Activated CD8-positive, alpha-beta T cell treated with anti-CD3 and anti-CD28 coated beads, Interleukin-2, amount 10 ng/mL, durations not matched to agents 7 days and 5 days (primary cell): ENCODE measurements at regions not wholly inside any gene's neighbourhood (a gene's known extent, or its start where the extent isn't known, plus 50 kb on each side); places are given as distances from the start of the nearest gene placed in this dataset.

Source experiments
- ATAC-seq: fragments of 150-1000 bp; cut with Tn5 transposase; one replicate; pipeline ENCODE4 v1.10.0; 2021; ENCODE audit warnings: moderate library complexity
- CTCF ChIA-PET: fragments of 350-600 bp; sonication (Branson Sonifier 250); formaldehyde crosslinking; loops from one replicate; lab custom pipeline; 2021; ENCODE audit warnings: antibody characterized with exemption; lab: Charles Lee
- POLR2A ChIA-PET: fragments of 350-600 bp; sonication (Branson Sonifier 250); formaldehyde crosslinking; loops from one replicate; lab custom pipeline; 2021; ENCODE audit warnings: antibody characterized with exemption; lab: Charles Lee
- DNase-seq: peaks from one replicate; pipeline ENCODE4 v3.0.0-alpha.2; 2020
- H3K27ac Mint-ChIP-seq: one replicate; pipeline ENCODE4 v1.8.0; 2021; ENCODE audit warnings: mild to moderate bottlenecking, mixed read lengths
- H3K27me3 Mint-ChIP-seq: one replicate; pipeline ENCODE4 v1.8.0; 2021; ENCODE audit warnings: low read depth, mixed read lengths
- H3K36me3 Mint-ChIP-seq: one replicate; pipeline ENCODE4 v1.8.0; 2021; ENCODE audit warnings: low read depth, mixed read lengths
- H3K4me1 Mint-ChIP-seq: one replicate; pipeline ENCODE4 v1.8.0; 2021; ENCODE audit warnings: low read depth, mixed read lengths
- H3K4me3 Mint-ChIP-seq: one replicate; pipeline ENCODE4 v1.8.0; 2021; ENCODE audit warnings: mild to moderate bottlenecking, mixed read lengths
- H3K9me3 Mint-ChIP-seq: one replicate; pipeline ENCODE4 v1.8.0; 2022; ENCODE audit warnings: mixed read lengths; ENCODE audit not compliant: insufficient read depth

GRCh38 chr12:17342381-17342961, 736.5 kb upstream of the LMO3 start:
- ATAC-seq = no peak
- no peaks in the 10 kb centered on the region for H3K4me1 Mint-ChIP-seq
- no peak overlapping the region for H3K4me3 Mint-ChIP-seq
- DNase-seq = no peak
- no peaks in the 10 kb centered on the region for H3K36me3 Mint-ChIP-seq
- peaks cover 16% of the 10 kb centered on the region for H3K9me3 Mint-ChIP-seq
- ChIA-PET POLR2A (no interaction called here), CTCF (no interaction called here)
- no peaks in the 10 kb centered on the region for H3K27me3 Mint-ChIP-seq
- no peak overlapping the region for H3K27ac Mint-ChIP-seq

- H3K27ac Mint-ChIP-seq = no peak overlapping the region
- H3K9me3 Mint-ChIP-seq = peaks cover 7% of the 10 kb centered on the region
- no peak for ATAC-seq
- H3K36me3 Mint-ChIP-seq = no peaks in the 10 kb centered on the region
- H3K4me1 Mint-ChIP-seq = no peaks in the 10 kb centered on the region
- CTCF ChIA-PET = no interaction called here
- POLR2A ChIA-PET = no interaction called here
- no peak overlapping the region for H3K4me3 Mint-ChIP-seq
- DNase-seq = no peak
- no peaks in the 10 kb centered on the region for H3K27me3 Mint-ChIP-seq
Measured at GRCh38 chr12:17335487-17335886, 729.5 kb upstream of the LMO3 start.

GRCh38 chr12:17334784-17335183, 728.8 kb upstream of the LMO3 start:
- no peak for ATAC-seq
- Mint-ChIP-seq H3K4me3 (no peak overlapping the region), H3K27me3 (no peaks in the 10 kb centered on the region), H3K27ac (no peak overlapping the region), H3K9me3 (peaks cover 10% of the 10 kb centered on the region), H3K36me3 (no peaks in the 10 kb centered on the region), H3K4me1 (no peaks in the 10 kb centered on the region)
- ChIA-PET CTCF (no interaction called here), POLR2A (no interaction called here)
- DNase-seq = no peak

GRCh38 chr12:17333287-17333686, 727.3 kb upstream of the LMO3 start:
- CTCF ChIA-PET = no interaction called here
- H3K4me1 Mint-ChIP-seq = no peaks in the 10 kb centered on the region
- H3K4me3 Mint-ChIP-seq = no peak overlapping the region
- no peak overlapping the region for H3K27ac Mint-ChIP-seq
- no peaks in the 10 kb centered on the region for H3K36me3 Mint-ChIP-seq
- POLR2A ChIA-PET = no interaction called here
- H3K9me3 Mint-ChIP-seq = peaks cover 10% of the 10 kb centered on the region
- ATAC-seq (no peak), DNase-seq (no peak)
- no peaks in the 10 kb centered on the region for H3K27me3 Mint-ChIP-seq

GRCh38 chr12:17326649-17327048, 720.7 kb upstream of the LMO3 start:
- ATAC-seq (no peak), DNase-seq (no peak)
- Mint-ChIP-seq H3K4me1 (no peaks in the 10 kb centered on the region), H3K36me3 (no peaks in the 10 kb centered on the region), H3K27me3 (no peaks in the 10 kb centered on the region), H3K4me3 (no peak overlapping the region), H3K27ac (no peak overlapping the region), H3K9me3 (peaks cover 16% of the 10 kb centered on the region)
- ChIA-PET POLR2A (no interaction called here), CTCF (no interaction called here)

GRCh38 chr12:17322090-17322489, 716.1 kb upstream of the LMO3 start:
- CTCF ChIA-PET = no interaction called here
- Mint-ChIP-seq H3K36me3 (no peaks in the 10 kb centered on the region), H3K27me3 (no peaks in the 10 kb centered on the region), H3K4me1 (no peaks in the 10 kb centered on the region), H3K27ac (no peak overlapping the region), H3K4me3 (no peak overlapping the region), H3K9me3 (peaks cover 30% of the 10 kb centered on the region)
- POLR2A ChIA-PET = no interaction called here
- no peak for DNase-seq
- no peak for ATAC-seq

GRCh38 chr12:17304503-17305347, 698.8 kb upstream of the LMO3 start:
- Mint-ChIP-seq H3K4me1 (no peaks in the 10 kb centered on the region), H3K36me3 (no peaks in the 10 kb centered on the region), H3K27me3 (no peaks in the 10 kb centered on the region), H3K4me3 (no peak overlapping the region), H3K27ac (no peak overlapping the region), H3K9me3 (peaks cover 22% of the 10 kb centered on the region)
- ChIA-PET CTCF (no interaction called here), POLR2A (no interaction called here)
- DNase-seq (no peak), ATAC-seq (no peak)

- ChIA-PET CTCF (no interaction called here), POLR2A (no interaction called here)
- ATAC-seq (no peak), DNase-seq (no peak)
- Mint-ChIP-seq H3K4me1 (peaks cover 3% of the 10 kb centered on the region), H3K27ac (no peak overlapping the region), H3K27me3 (no peaks in the 10 kb centered on the region), H3K36me3 (no peaks in the 10 kb centered on the region), H3K9me3 (peaks cover 24% of the 10 kb centered on the region), H3K4me3 (no peak overlapping the region)
Measured at GRCh38 chr12:17302001-17302400, 696.0 kb upstream of the LMO3 start.

GRCh38 chr12:17301544-17301943, 695.6 kb upstream of the LMO3 start:
- no peaks in the 10 kb centered on the region for H3K27me3 Mint-ChIP-seq
- POLR2A ChIA-PET = no interaction called here
- ATAC-seq (no peak), DNase-seq (no peak)
- H3K9me3 Mint-ChIP-seq = peaks cover 24% of the 10 kb centered on the region
- CTCF ChIA-PET = no interaction called here
- H3K36me3 Mint-ChIP-seq = no peaks in the 10 kb centered on the region
- H3K4me1 Mint-ChIP-seq = peaks cover 3% of the 10 kb centered on the region
- H3K4me3 Mint-ChIP-seq = no peak overlapping the region
- H3K27ac Mint-ChIP-seq = no peak overlapping the region

GRCh38 chr12:17296882-17297281, 690.9 kb upstream of the LMO3 start:
- ChIA-PET CTCF (no interaction called here), POLR2A (no interaction called here)
- DNase-seq (no peak), ATAC-seq (no peak)
- no peak overlapping the region for H3K4me3 Mint-ChIP-seq
- H3K9me3 Mint-ChIP-seq = peaks cover 15% of the 10 kb centered on the region
- no peak overlapping the region for H3K27ac Mint-ChIP-seq
- H3K4me1 Mint-ChIP-seq = peaks cover 3% of the 10 kb centered on the region
- no peaks in the 10 kb centered on the region for H3K27me3 Mint-ChIP-seq
- H3K36me3 Mint-ChIP-seq = no peaks in the 10 kb centered on the region

GRCh38 chr12:17286874-17287273, 680.9 kb upstream of the LMO3 start:
- Mint-ChIP-seq H3K36me3 (no peaks in the 10 kb centered on the region), H3K4me1 (no peaks in the 10 kb centered on the region), H3K9me3 (peaks cover 25% of the 10 kb centered on the region), H3K4me3 (no peak overlapping the region), H3K27ac (no peak overlapping the region), H3K27me3 (no peaks in the 10 kb centered on the region)
- ChIA-PET POLR2A (no interaction called here), CTCF (no interaction called here)
- ATAC-seq (no peak), DNase-seq (no peak)

- H3K4me3 Mint-ChIP-seq = no peak overlapping the region
- CTCF ChIA-PET = no interaction called here
Measured at GRCh38 chr12:17284873-17285272, 678.9 kb upstream of the LMO3 start.

More at GRCh38 chr12:17284873-17285272, 678.9 kb upstream of the LMO3 start:
- Mint-ChIP-seq H3K27me3 (no peaks in the 10 kb centered on the region), H3K27ac (no peak overlapping the region), H3K4me1 (no peaks in the 10 kb centered on the region), H3K9me3 (peaks cover 28% of the 10 kb centered on the region), H3K36me3 (no peaks in the 10 kb centered on the region)
- DNase-seq (no peak), ATAC-seq (no peak)
- POLR2A ChIA-PET = no interaction called here
